ENCODE measurements at regions not wholly inside any gene's neighbourhood (a gene's known extent, or its start where the extent isn't known, plus 50 kb on each side); places are given as distances from the start of the nearest gene placed in this dataset.

DNA sequence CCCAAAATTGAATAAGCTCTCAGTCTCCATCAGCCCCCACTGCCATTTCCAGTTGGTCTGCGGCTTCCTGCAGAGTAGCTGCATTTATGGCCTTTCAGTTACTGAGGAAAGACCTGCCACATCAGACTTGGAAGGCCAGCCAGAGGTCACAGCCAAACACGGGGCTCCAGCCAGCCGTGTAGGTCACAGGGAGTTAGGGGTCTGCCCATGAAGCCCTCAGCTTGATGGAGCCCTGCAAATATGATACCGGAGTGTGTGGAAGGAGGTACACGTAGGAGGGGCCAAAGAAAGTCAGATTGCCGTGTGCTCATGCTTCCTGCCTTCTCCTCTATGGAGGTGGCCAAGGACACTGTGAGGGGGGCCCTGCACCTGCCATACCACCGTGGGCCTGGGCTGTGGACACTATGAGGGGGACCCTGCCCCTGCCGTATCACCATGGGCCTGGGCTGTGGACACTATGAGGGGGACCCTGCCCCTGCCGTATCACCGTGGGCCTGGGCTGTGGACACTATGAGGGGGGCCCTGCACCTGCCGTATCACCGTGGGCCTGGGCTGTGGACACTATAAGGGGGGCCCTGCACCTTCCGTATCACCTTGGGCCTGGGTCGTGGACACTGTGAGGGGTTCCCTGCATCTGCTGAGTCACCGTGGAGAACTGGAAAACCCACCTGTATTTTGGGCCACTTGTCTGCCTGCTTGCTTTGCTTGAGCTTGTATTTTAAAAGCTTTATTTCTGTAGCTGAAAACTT is 335.7 kb upstream of the SHH start:
- H3K27ac ChIP-seq (ENCODE audit: low read depth, low read length): no peak overlapping the region
- H3K9me3 ChIP-seq (ENCODE audit: control insufficient read depth, insufficient read depth, low read length): no peaks in the 10 kb centered on the region
- no peak for DNase-seq (ENCODE audit: low read depth in 4 of 6, low spot score in 6 of 6)
- no peak overlapping the region for H3K4me3 ChIP-seq (ENCODE audit: low read depth, low read length)
- 79% methylated on average over 15 of the region's 15 CpGs for WGBS (ENCODE audit: insufficient coverage)
- H3K27me3 ChIP-seq (ENCODE audit: control insufficient read depth, insufficient read depth, low read length): no peaks in the 10 kb centered on the region
- H3K36me3 ChIP-seq (ENCODE audit: control insufficient read depth, insufficient read depth, low read length): no peaks in the 10 kb centered on the region
- no peaks in the 10 kb centered on the region for H3K4me1 ChIP-seq (ENCODE audit: control insufficient read depth, insufficient read depth, low read length)

GRCh38 chr7:156147104-156147503 is 334.8 kb upstream of the SHH start:
- no peak for DNase-seq (ENCODE audit: low read depth in 4 of 6, low spot score in 6 of 6)
- no peaks in the 10 kb centered on the region for H3K4me1 ChIP-seq (ENCODE audit: control insufficient read depth, insufficient read depth, low read length)
- H3K36me3 ChIP-seq (ENCODE audit: control insufficient read depth, insufficient read depth, low read length): no peaks in the 10 kb centered on the region
- H3K9me3 ChIP-seq (ENCODE audit: control insufficient read depth, insufficient read depth, low read length): no peaks in the 10 kb centered on the region
- 96% methylated on average over 4 of the region's 6 CpGs for WGBS (ENCODE audit: insufficient coverage)
- H3K27ac ChIP-seq (ENCODE audit: low read depth, low read length): no peak overlapping the region
- no peaks in the 10 kb centered on the region for H3K27me3 ChIP-seq (ENCODE audit: control insufficient read depth, insufficient read depth, low read length)
- no peak overlapping the region for H3K4me3 ChIP-seq (ENCODE audit: low read depth, low read length)

- Histone ChIP-seq H3K4me3 (ENCODE audit: low read depth, low read length) (no peak overlapping the region), H3K36me3 (ENCODE audit: control insufficient read depth, insufficient read depth, low read length) (no peaks in the 10 kb centered on the region), H3K9me3 (ENCODE audit: control insufficient read depth, insufficient read depth, low read length) (no peaks in the 10 kb centered on the region), H3K27me3 (ENCODE audit: control insufficient read depth, insufficient read depth, low read length) (no peaks in the 10 kb centered on the region), H3K27ac (ENCODE audit: low read depth, low read length) (no peak overlapping the region), H3K4me1 (ENCODE audit: control insufficient read depth, insufficient read depth, low read length) (no peaks in the 10 kb centered on the region)
- 88% methylated on average over 8 of the region's 8 CpGs for whole genome bisulfite sequencing (ENCODE audit: insufficient coverage)
- DNase-seq (ENCODE audit: low read depth in 4 of 6, low spot score in 6 of 6): no peak
Observed at GRCh38 chr7:156145996-156146395, 333.7 kb upstream of the SHH start.

DNA sequence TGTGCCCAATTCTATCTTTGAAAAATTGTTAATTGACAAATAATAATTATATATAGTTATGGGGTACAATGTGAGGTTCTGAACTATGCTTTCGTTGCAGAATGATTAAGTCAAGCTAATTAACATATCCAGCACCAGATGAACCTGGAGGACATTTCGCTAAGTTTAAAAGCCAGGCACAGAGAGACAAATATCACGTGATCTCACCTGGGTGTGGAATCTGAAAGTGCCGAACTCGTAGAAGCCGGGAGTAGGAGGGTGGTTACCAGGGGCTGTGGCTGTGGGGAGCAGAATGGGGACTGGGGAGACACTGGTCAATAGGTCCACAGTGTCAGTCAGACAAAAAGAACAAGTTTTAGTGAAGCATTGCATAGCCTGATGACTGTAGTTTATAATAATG is 332.9 kb upstream of the SHH start:
- H3K27me3 ChIP-seq (ENCODE audit: control insufficient read depth, insufficient read depth, low read length): no peaks in the 10 kb centered on the region
- 96% methylated on average over 6 of the region's 6 CpGs for WGBS (ENCODE audit: insufficient coverage)

GRCh38 chr7:156143683-156144082 is 331.4 kb upstream of the SHH start:
- H3K27me3 ChIP-seq (ENCODE audit: control insufficient read depth, insufficient read depth, low read length): no peaks in the 10 kb centered on the region
- no peak overlapping the region for H3K4me3 ChIP-seq (ENCODE audit: low read depth, low read length)
- no peaks in the 10 kb centered on the region for H3K9me3 ChIP-seq (ENCODE audit: control insufficient read depth, insufficient read depth, low read length)
- H3K27ac ChIP-seq (ENCODE audit: low read depth, low read length): no peak overlapping the region
- no peak for DNase-seq (ENCODE audit: low read depth in 4 of 6, low spot score in 6 of 6)
- 74% methylated on average over 3 of the region's 7 CpGs for WGBS (ENCODE audit: insufficient coverage)
- H3K4me1 ChIP-seq (ENCODE audit: control insufficient read depth, insufficient read depth, low read length): no peaks in the 10 kb centered on the region
- H3K36me3 ChIP-seq (ENCODE audit: control insufficient read depth, insufficient read depth, low read length): no peaks in the 10 kb centered on the region

More for the DNA sequence above, 332.9 kb upstream of the SHH start:
- Histone ChIP-seq H3K4me1 (ENCODE audit: control insufficient read depth, insufficient read depth, low read length) (no peaks in the 10 kb centered on the region), H3K9me3 (ENCODE audit: control insufficient read depth, insufficient read depth, low read length) (no peaks in the 10 kb centered on the region), H3K36me3 (ENCODE audit: control insufficient read depth, insufficient read depth, low read length) (no peaks in the 10 kb centered on the region), H3K4me3 (ENCODE audit: low read depth, low read length) (no peak overlapping the region), H3K27ac (ENCODE audit: low read depth, low read length) (no peak overlapping the region)
- no peak for DNase-seq (ENCODE audit: low read depth in 4 of 6, low spot score in 6 of 6)

GRCh38 chr7:156143158-156143557 is 330.9 kb upstream of the SHH start:
- 95% methylated on average over 25 of the region's 25 CpGs for WGBS (ENCODE audit: insufficient coverage)
- Histone ChIP-seq H3K9me3 (ENCODE audit: control insufficient read depth, insufficient read depth, low read length) (no peaks in the 10 kb centered on the region), H3K4me1 (ENCODE audit: control insufficient read depth, insufficient read depth, low read length) (no peaks in the 10 kb centered on the region), H3K27me3 (ENCODE audit: control insufficient read depth, insufficient read depth, low read length) (no peaks in the 10 kb centered on the region), H3K4me3 (ENCODE audit: low read depth, low read length) (no peak overlapping the region), H3K36me3 (ENCODE audit: control insufficient read depth, insufficient read depth, low read length) (no peaks in the 10 kb centered on the region), H3K27ac (ENCODE audit: low read depth, low read length) (no peak overlapping the region)
- DNase-seq (ENCODE audit: low read depth in 4 of 6, low spot score in 6 of 6): no peak

DNA sequence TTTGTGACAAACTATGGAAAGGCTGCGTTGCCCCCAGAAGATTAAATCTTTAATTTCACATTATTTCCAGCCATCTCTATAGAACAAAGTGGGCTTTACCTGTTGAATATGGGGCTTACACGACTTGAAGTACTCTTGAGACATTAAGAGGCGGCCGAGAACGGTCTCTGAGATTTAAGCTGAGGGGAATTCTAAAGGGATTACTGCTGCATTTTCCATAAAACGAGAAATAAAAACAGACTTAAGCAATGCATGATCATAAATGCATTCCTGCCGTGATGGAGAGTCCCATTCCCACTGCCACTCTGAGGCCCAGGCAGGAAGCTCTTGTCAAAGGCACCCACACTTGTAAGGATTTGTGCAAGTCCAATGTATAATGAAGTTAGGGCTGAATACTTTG is 329.7 kb upstream of the SHH start:
- DNase-seq (ENCODE audit: low read depth in 4 of 6, low spot score in 6 of 6): no peak
- Histone ChIP-seq H3K36me3 (ENCODE audit: control insufficient read depth, insufficient read depth, low read length) (no peaks in the 10 kb centered on the region), H3K27ac (ENCODE audit: low read depth, low read length) (no peak overlapping the region), H3K27me3 (ENCODE audit: control insufficient read depth, insufficient read depth, low read length) (no peaks in the 10 kb centered on the region), H3K4me1 (ENCODE audit: control insufficient read depth, insufficient read depth, low read length) (no peaks in the 10 kb centered on the region), H3K4me3 (ENCODE audit: low read depth, low read length) (no peak overlapping the region), H3K9me3 (ENCODE audit: control insufficient read depth, insufficient read depth, low read length) (no peaks in the 10 kb centered on the region)
- 92% methylated on average over 4 of the region's 7 CpGs for WGBS (ENCODE audit: insufficient coverage)

- Histone ChIP-seq H3K4me1 (ENCODE audit: control insufficient read depth, insufficient read depth, low read length) (no peaks in the 10 kb centered on the region), H3K27ac (ENCODE audit: low read depth, low read length) (no peak overlapping the region), H3K9me3 (ENCODE audit: control insufficient read depth, insufficient read depth, low read length) (no peaks in the 10 kb centered on the region), H3K36me3 (ENCODE audit: control insufficient read depth, insufficient read depth, low read length) (no peaks in the 10 kb centered on the region), H3K27me3 (ENCODE audit: control insufficient read depth, insufficient read depth, low read length) (no peaks in the 10 kb centered on the region), H3K4me3 (ENCODE audit: low read depth, low read length) (no peak overlapping the region)
- no peak for DNase-seq (ENCODE audit: low read depth in 4 of 6, low spot score in 6 of 6)
- WGBS (ENCODE audit: insufficient coverage): 93% methylated on average over 4 of the region's 6 CpGs
Observed at GRCh38 chr7:156140896-156141295, 328.6 kb upstream of the SHH start.

DNA sequence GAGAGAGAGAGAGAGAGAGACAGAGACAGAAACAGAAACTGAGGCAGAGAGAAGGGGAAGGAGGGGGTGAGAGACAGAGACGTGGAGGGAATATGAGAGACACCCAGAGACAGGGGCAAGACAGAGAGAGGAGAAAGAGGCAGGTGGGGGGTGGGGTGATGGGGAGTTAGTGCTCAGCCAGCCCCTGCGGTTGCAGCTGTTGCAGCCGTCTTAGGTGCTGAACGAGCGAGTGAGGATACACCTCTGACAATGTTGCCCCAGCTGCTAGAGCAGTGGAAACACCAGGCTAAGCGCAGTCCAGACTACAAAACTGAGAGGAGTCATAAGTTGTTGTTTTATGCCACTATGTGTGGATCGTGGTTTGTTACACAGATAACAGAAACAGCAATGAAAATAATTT is 328.2 kb upstream of the SHH start:
- no peaks in the 10 kb centered on the region for H3K9me3 ChIP-seq (ENCODE audit: control insufficient read depth, insufficient read depth, low read length)
- H3K4me3 ChIP-seq (ENCODE audit: low read depth, low read length): no peak overlapping the region
- no peaks in the 10 kb centered on the region for H3K27me3 ChIP-seq (ENCODE audit: control insufficient read depth, insufficient read depth, low read length)
- 73% methylated on average over 7 of the region's 7 CpGs for WGBS (ENCODE audit: insufficient coverage)
- no peak overlapping the region for H3K27ac ChIP-seq (ENCODE audit: low read depth, low read length)
- no peaks in the 10 kb centered on the region for H3K4me1 ChIP-seq (ENCODE audit: control insufficient read depth, insufficient read depth, low read length)
- DNase-seq (ENCODE audit: low read depth in 4 of 6, low spot score in 6 of 6): no peak
- H3K36me3 ChIP-seq (ENCODE audit: control insufficient read depth, insufficient read depth, low read length): no peaks in the 10 kb centered on the region

- 75% methylated on average over 3 of the region's 3 CpGs for WGBS (ENCODE audit: insufficient coverage)
Observed at GRCh38 chr7:156139633-156140032, 327.4 kb upstream of the SHH start.

More at GRCh38 chr7:156139633-156140032, 327.4 kb upstream of the SHH start:
- Histone ChIP-seq H3K36me3 (ENCODE audit: control insufficient read depth, insufficient read depth, low read length) (no peaks in the 10 kb centered on the region), H3K9me3 (ENCODE audit: control insufficient read depth, insufficient read depth, low read length) (no peaks in the 10 kb centered on the region), H3K27ac (ENCODE audit: low read depth, low read length) (no peak overlapping the region), H3K27me3 (ENCODE audit: control insufficient read depth, insufficient read depth, low read length) (no peaks in the 10 kb centered on the region), H3K4me3 (ENCODE audit: low read depth, low read length) (no peak overlapping the region), H3K4me1 (ENCODE audit: control insufficient read depth, insufficient read depth, low read length) (no peaks in the 10 kb centered on the region)
- no peak for DNase-seq (ENCODE audit: low read depth in 4 of 6, low spot score in 6 of 6)

All from spinal cord (tissue), 9 donors.